Neutrophil (primary cell): ENCODE measurements at regions not wholly inside any gene's neighbourhood (a gene's known extent, or its start where the extent isn't known, plus 50 kb on each side); places are given as distances from the start of the nearest gene placed in this dataset.

Experiments used
- H3K27ac ChIP-seq: fragments of 200-600 bp; sonication (generic); 2 replicates; pipeline ENCODE4 v1.5.1; 2016; ENCODE audit warnings: mild to moderate bottlenecking, moderate library complexity
- H3K27me3 ChIP-seq: fragments of 200-600 bp; sonication (generic); 2 replicates; pipeline ENCODE4 v1.6.0; 2016; ENCODE audit warnings: mild to moderate bottlenecking
- H3K36me3 ChIP-seq: fragments of 200-600 bp; sonication (generic); 2 replicates; pipeline ENCODE4 v1.5.1; 2017
- H3K4me1 ChIP-seq, 2 experiments: fragments of 200-600 bp in 1 of 2; sonication (generic) in 1 of 2; 1 replicate in 1 of 2; 2 replicates in 1 of 2; pipeline versions ENCODE4 v1.5.1 to v1.6.1; 2013 to 2016; ENCODE audit warnings: low read depth in 1 of 2, low read length in 1 of 2, mild to moderate bottlenecking in 1 of 2, moderate library complexity in 1 of 2; ENCODE audit not compliant: control insufficient read depth in 1 of 2, insufficient read depth in 1 of 2
- H3K4me3 ChIP-seq, 2 experiments: fragments of 200-600 bp in 1 of 2; sonication (generic) in 1 of 2; 1 replicate in 1 of 2; 2 replicates in 1 of 2; pipeline ENCODE4 v1.5.1; 2013 to 2016; ENCODE audit warnings: low read depth in 1 of 2, low read length in 1 of 2, mild to moderate bottlenecking in 1 of 2, moderate library complexity in 1 of 2
- H3K9me3 ChIP-seq: fragments of 200-600 bp; sonication (generic); 2 replicates; pipeline ENCODE4 v1.5.1; 2016
- CTCF ChIP-seq: fragments of 200-600 bp; sonication (generic); IDR thresholded peaks from 2 replicates; pipeline ENCODE4 v1.5.1; 2016; ENCODE audit warnings: antibody characterized with exemption

- no peaks in the 10 kb centered on the region for H3K36me3 ChIP-seq
- H3K27me3 ChIP-seq, result no peaks in the 10 kb centered on the region
- no peak overlapping the region for H3K27ac ChIP-seq
- no peaks in the 10 kb centered on the region for H3K4me1 ChIP-seq
- no peaks in the 10 kb centered on the region for H3K9me3 ChIP-seq
- no peak overlapping the region for H3K4me3 ChIP-seq
- TF ChIP-seq CTCF, result no peak
Observed at GRCh38 chr5:124544366-124545055, 201.9 kb downstream of the ZNF608 start.

GRCh38 chr5:124538931-124539330 lies 207.5 kb downstream of the ZNF608 start:
- no peak for TF ChIP-seq CTCF
- no peaks in the 10 kb centered on the region for H3K36me3 ChIP-seq

GRCh38 chr5:124538191-124538590 lies 208.2 kb downstream of the ZNF608 start:
- H3K4me1 ChIP-seq, result no peaks in the 10 kb centered on the region
- H3K9me3 ChIP-seq, result peaks cover 6% of the 10 kb centered on the region
- H3K27ac ChIP-seq, result no peak overlapping the region
- no peak overlapping the region for H3K4me3 ChIP-seq
- H3K36me3 ChIP-seq, result no peaks in the 10 kb centered on the region
- no peaks in the 10 kb centered on the region for H3K27me3 ChIP-seq
- TF ChIP-seq CTCF, result no peak

More at GRCh38 chr5:124538931-124539330, 207.5 kb downstream of the ZNF608 start:
- no peak overlapping the region for H3K27ac ChIP-seq
- H3K9me3 ChIP-seq, result peaks cover 6% of the 10 kb centered on the region
- no peak overlapping the region for H3K4me3 ChIP-seq
- no peaks in the 10 kb centered on the region for H3K4me1 ChIP-seq
- H3K27me3 ChIP-seq, result no peaks in the 10 kb centered on the region

GRCh38 chr5:124537522-124537921 lies 208.9 kb downstream of the ZNF608 start:
- Histone ChIP-seq H3K4me1 (no peaks in the 10 kb centered on the region), H3K9me3 (peaks cover 6% of the 10 kb centered on the region), H3K36me3 (no peaks in the 10 kb centered on the region), H3K27ac (no peak overlapping the region), H3K27me3 (no peaks in the 10 kb centered on the region), H3K4me3 (no peak overlapping the region)
- no peak for TF ChIP-seq CTCF

- no peak for TF ChIP-seq CTCF
- Histone ChIP-seq H3K9me3 (peaks cover 6% of the 10 kb centered on the region), H3K36me3 (no peaks in the 10 kb centered on the region), H3K4me1 (no peaks in the 10 kb centered on the region), H3K4me3 (no peak overlapping the region), H3K27ac (no peak overlapping the region), H3K27me3 (no peaks in the 10 kb centered on the region)
Observed at GRCh38 chr5:124537107-124537506, 209.3 kb downstream of the ZNF608 start.
